GM12891 (cell line): ENCODE measurements at regions not wholly inside any gene's neighbourhood (a gene's known extent, or its start where the extent isn't known, plus 50 kb on each side); places are given as distances from the start of the nearest gene placed in this dataset.

Experiments used
- PAX5 ChIP-seq: IDR thresholded peaks from 2 replicates; pipeline ENCODE4 v1.6.1; 2011; ENCODE audit warnings: low read length, moderate library complexity, mild to moderate bottlenecking; ENCODE audit not compliant: insufficient read depth, severe bottlenecking
- POLR2A ChIP-seq: IDR thresholded peaks from 2 replicates; pipeline ENCODE4 v1.6.1; 2011; ENCODE audit warnings: low read depth, low read length, control low read depth
- POLR2AphosphoS5 ChIP-seq: IDR thresholded peaks from 2 replicates; pipeline ENCODE4 v1.6.1; 2011; ENCODE audit warnings: low read depth, low read length, control low read depth
- TAF1 ChIP-seq: IDR thresholded peaks from 2 replicates; pipeline ENCODE4 v1.6.1; 2011; ENCODE audit warnings: low read depth, low read length, control low read depth

DNA sequence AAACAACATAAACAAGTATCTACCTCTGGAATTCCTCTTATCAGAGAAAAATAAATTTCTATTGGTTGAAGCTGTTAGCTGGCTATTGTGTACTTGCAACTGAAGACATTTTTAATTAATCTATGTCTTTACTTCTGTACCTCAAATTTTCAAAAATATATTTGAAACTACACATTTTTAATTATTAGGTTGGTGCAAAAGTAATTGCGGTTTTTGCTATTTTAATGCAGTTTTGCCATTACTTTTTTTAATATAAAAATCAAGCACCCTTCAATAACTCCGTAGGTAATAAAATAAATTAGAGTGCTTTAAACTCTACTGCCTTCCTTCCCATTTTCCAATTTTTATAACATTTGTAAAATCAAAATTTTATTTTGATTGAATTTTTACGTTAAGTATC lies 262.1 kb upstream of the DUSP10 start:
- TF ChIP-seq POLR2AphosphoS5 (no peak), POLR2A (no peak), TAF1 (no peak), PAX5 (no peak)
